ENCODE measurements at regions not wholly inside any gene's neighbourhood (a gene's known extent, or its start where the extent isn't known, plus 50 kb on each side); places are given as distances from the start of the nearest gene placed in this dataset.
"Not testable (repeated sequence)": the region's sequence is repeated elsewhere in the genome, so short reads cannot be mapped to it uniquely, and the experiment has no call there.

DNA sequence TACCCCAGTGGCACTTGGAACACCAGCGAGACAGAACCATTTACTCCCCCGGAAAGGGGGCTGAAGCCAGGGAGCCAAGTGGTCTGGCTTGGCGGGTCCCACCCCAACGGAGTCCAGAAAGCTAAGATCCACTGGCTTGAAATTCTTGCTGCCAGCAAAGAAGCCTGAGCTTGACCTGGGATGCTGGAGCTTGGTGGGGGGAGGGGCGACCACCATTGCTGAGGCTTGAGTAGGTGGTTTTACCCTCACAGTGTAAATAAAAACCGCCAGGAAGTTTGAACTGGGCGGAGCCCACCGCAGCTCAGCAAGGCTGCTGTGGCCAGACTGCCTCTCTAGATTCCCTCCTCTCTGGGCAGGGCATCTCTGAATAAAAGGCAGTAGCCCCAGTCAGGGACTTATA lies 62.8 kb downstream of the RPS24 start:
- DNase-seq (ENCODE audit: low read depth in 2 of 2, low spot score in 1 of 2), result not testable (repeated sequence)

DNA sequence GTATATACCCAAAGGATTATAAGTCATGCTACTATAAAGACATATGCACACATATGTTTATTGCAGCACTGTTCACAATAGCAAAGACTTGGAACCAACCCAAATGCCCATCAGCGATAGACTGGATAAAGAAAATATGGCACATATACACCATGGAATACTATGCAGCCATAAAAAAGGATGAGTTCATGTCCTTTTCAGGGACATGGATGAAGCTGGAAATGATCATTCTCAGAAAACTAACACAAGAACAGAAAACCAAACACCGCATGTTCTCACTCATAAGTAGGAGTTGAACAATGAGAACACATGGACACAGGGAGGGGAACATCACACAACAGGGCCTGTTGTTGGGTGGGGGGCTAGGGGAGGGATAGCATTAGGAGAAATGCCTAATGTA lies 68.9 kb downstream of the RPS24 start:
- DNase-seq (ENCODE audit: low read depth in 2 of 2, low spot score in 1 of 2), result not testable (repeated sequence)

DNA sequence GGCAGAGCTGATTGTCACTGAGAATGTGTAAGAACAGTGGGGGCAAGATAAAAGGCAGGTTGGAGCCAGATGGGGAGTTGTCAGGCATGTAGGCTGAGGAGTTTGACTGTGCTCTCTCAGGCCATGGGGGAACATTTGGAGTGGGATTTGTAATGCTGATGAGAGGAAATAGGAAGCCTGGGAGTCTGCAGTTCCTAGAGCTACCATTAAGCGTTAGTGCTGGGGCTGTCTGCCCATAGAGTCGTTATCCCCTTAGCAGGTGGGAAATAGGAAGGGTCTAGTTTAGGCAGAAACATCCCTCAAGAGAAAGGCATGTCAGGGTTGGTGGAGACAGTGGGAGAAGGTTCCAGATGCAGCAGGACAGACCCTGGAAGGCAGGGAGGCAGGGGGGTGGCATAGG lies 75.5 kb downstream of the RPS24 start:
- no peak for DNase-seq (ENCODE audit: low read depth in 2 of 2, low spot score in 1 of 2)

DNA sequence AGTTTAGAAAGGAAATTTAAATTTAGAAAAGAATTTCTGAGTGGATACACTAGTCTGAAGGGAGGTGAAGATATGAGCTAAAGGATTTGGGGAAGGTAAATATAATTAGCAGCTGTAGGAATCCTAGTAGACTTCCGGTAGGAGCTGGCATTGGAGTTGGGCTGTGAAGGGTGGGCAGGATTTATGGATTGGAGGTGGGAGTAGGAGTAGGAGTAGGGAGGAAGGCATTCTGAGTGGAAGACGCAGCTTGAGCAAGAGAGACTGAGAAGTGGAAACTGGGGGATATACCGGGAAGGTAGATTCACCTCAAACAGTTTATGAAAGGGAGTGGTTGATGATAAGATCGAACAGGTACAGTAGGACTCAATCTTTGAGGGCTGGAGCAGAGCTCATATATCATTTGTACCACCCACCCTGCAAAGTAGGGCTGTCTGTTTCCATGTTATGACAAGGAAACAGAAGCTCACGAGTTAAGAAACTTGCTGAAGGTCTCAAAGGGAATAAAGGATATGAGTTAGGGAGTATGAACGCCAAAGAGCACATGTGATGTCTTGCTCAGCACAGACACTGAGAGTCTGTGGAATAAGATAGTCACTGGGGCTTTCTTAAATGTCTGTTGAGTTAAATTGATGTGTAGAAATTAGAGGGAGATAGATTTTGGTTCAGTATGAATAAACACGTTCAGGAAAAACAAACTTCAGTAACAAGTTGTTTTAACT lies 81.6 kb downstream of the RPS24 start:
- DNase-seq (ENCODE audit: low read depth in 2 of 2, low spot score in 1 of 2), result no peak

DNA sequence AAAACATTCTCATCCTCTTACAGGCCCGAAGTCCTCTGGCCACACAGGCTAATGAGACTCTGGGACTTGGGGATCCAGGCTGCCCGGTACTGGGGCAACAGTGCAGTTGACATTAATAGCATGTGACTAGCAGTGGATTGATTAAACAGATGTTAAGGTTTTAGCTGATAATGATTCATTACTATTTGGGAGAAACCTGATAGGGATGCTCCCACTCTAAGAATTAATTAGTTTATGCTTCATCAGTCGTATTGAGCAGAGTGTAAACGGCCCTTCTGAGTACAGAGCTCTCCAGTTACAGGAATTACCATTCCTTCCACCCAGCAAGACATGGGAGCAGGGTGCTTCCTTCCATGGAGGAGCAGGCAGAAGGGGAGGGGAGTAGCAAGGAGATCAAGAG lies 82.7 kb downstream of the RPS24 start:
- no peak for DNase-seq (ENCODE audit: low read depth in 2 of 2, low spot score in 1 of 2)

DNA sequence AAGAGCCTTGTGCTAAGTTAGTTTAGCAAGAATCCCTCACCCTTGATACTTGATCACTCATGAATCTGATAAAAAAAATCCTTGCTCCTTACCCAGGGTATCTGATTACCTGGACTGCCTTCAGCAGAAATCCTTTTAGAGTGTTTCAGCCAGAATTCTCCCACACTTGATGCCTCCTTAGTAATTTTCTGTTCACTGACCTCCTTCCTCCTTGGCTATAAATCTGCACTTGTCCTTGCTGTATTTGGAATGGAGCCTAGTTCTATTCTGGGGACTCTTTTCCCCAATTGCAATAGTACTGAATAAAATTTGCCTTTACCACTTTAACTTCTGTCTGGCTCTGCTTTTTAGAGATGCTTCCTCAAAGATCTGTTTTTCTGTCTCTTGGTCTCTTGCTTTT lies 84.9 kb downstream of the RPS24 start:
- no peak for DNase-seq (ENCODE audit: low read depth in 2 of 2, low spot score in 1 of 2)

DNA sequence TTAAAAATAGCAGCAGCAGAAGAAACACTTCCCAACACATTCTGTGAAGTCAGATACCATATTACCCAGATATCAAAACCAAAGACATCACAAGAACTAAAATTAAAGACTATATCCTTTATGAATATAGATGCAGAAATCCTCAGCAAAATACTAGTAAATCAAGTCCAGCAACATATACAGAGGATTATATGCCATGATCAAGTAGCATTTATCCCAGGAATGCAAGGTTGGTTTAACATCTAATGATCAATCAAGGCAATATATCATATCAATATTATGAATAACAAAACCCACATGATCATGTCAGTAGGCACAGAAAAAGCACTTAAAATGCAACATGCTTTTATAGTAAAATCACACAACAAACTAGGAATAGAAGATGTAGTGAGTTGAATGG lies 88.1 kb downstream of the RPS24 start:
- no peak for DNase-seq (ENCODE audit: low read depth in 2 of 2, low spot score in 1 of 2)

DNA sequence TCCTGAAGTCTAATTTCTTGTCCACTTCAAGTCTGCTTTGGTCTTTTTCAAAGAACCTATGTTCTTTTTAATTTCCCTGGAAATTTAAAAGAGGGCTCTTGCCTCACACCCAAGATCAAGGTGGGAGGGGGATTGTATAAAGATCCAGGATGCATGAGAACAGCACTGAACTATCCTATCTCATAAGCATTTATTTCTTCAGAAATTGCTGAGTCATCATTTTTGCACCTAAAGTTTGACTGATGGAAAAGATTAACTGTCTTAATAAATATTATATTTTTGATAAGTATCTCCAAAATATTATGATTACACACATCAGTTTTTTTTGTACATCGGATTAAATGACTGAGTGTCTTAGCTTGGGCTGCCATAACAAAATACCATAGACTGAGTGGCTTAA lies 90.5 kb downstream of the RPS24 start:
- no peak for DNase-seq (ENCODE audit: low read depth in 2 of 2, low spot score in 1 of 2)

DNA sequence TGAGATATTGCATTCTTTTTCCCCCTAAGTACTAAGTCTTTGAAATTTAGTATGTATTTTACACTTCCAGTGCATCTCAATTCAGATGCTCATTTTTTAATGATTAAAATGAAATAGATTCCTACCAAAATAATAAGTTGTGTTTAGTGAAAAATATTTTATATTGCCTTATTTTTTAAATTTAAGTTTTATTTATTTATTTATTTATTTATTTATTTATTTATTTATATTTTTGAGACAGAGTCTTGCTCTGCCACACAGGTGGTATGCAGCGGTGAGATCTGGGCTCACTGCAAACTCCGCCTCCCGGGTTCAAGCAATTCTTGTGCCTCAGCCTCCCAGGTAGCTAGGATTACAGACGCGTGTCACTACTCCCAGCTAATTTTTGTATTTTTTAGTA lies 95.5 kb downstream of the RPS24 start:
- no peak for DNase-seq (ENCODE audit: low read depth in 2 of 2, low spot score in 1 of 2)

DNA sequence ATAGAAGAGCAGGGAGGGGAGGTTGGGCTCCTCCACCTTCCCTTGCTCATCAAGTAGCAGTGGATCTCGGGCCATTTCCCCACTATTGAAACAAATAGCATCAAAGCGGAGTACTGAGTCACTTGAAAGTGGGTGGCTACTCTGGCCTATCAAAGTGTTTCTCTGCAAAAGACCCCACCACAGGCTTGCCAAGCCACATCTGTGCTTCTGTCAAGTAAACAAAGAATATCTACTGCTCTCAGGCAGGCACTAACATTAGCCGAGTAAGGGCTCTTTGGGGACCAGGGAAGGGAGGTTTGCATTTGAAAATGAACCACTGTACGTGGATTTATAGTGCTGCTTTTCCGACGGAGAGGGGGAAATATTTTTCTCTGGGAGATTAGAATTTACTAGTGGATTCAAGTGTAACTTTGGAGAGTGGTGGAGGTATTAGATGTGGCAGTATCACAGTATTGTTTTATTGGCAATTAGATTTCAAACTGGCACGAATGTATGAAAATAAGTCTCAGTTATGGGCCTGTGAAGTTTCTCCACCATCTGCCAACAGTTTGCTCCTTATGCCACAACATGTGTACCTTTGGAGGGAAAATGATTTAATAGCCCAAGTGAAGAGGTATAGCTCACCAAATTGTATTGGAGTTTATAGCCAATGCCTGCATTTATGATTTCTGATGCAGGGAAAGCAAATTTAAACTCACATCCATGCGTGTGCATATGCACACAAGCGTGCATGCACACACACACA lies 97.5 kb downstream of the RPS24 start:
- DNase-seq (ENCODE audit: low read depth in 2 of 2, low spot score in 1 of 2), result no peak

DNA sequence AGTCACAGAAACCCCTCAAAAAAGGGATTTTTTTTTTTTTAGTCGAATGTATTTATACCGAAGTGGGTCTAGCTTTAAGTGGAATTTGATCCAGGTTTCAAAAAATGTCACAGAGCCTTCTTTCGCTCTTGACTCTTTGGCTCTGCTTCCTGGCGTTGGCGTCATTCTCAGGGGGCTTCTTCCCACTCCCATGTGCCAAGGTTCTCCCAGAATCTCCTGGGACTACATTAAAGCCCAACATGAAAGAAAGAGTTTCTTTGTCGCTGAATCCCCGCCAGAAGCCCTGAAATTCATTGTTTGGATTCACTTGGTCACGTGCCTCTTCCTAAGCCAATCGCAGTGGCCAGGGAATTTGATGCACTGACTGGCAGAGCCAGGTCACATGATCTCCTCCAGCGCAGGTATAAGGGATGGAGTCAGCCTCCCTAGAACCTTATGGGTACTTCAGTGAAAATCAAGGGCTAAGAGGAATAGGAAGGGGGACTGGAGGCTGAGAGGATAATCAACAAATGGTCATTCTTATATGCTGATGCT lies 101.2 kb downstream of the RPS24 start:
- DNase-seq (ENCODE audit: low read depth in 2 of 2, low spot score in 1 of 2), result no peak

DNA sequence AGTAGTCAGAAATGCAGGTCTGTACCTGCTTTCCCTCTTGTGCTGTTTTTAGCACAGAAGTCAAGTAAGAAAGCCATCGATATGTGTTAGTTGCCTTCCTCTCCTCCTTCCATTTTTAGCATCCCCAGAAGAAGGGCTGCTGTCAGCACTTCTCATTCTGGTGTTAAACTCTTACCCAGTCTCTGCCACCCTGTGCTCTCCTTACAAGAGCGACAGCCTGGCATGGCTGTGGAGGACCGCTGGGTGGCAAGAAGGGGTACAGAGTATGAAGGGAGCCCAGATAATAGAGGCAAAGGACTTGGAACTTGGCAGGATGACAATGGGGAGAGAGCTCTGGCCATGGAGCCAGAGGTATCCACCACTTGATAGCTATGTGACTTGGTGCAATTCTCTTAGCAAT lies 103.5 kb downstream of the RPS24 start:
- DNase-seq (ENCODE audit: low read depth in 2 of 2, low spot score in 1 of 2), result no peak

DNA sequence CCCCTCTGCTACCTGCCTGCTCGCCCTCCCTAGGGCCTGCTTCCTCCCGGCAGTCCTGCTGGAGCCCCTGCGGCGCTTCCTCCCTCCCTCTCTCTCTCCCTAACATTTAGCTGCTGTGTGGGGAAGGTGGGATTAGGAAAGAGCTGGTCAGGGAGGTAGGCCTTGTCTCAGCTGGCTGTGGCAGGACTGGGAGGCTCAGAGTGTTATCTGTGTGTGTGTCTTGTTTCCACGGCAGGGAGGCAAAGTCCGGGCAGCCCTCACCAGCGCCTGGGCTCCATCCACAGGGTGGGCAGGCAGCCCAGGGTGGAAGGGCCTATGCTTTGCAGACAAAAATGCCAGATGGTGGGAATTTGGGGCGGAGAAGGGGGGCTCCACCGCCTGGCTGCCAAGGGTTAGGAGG lies 105.7 kb downstream of the RPS24 start:
- DNase-seq (ENCODE audit: low read depth in 2 of 2, low spot score in 1 of 2), result no peak

DNA sequence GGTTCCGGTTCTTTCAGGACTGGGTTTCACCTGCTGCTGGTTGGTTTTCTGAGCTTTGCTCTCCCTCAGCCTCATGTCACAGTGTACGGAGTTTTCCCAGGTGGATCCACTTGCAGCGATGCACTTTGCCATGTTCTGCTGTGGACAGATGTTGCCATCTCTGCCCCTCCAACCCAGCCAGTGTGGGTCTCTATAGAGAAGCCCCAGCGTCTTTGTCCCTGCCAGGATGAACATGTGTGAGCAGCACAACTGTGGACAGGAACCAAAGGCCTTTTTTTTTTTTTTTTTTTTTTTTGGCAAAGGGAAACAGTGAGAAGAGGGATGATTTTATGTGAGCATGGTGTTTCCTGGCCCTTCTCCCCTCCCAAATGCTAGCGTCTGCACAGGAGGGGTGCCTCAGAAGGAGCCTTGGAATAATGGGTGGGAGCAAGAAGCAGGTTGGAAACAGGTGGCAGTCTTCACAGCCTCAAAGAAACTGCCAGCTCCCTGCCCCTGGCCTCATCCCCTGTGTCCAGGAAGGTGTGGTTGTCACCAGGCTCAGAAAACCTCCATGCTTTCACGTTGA lies 106.5 kb downstream of the RPS24 start:
- DNase-seq (ENCODE audit: low read depth in 2 of 2, low spot score in 1 of 2), result no peak

DNA sequence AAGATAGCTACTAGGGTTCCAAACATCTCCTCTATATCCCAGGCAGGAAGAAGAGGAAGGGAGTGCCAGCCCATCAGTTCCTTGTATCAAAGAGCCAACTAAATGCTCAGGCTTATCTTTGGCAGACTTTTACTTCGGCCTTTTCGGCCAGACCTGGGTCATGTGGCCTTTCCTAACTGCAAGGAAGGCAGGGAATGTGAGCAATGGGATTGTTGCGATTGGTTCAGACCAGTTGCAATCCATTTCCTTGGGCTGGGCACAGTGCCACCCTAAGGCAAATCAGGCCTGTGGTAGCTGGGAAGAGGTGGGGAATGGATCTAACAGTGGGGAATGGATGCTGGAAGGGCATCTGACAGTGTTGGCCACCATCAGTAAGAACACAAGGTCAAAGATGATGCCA lies 109.9 kb downstream of the RPS24 start:
- DNase-seq (ENCODE audit: low read depth in 2 of 2, low spot score in 1 of 2), result no peak

DNA sequence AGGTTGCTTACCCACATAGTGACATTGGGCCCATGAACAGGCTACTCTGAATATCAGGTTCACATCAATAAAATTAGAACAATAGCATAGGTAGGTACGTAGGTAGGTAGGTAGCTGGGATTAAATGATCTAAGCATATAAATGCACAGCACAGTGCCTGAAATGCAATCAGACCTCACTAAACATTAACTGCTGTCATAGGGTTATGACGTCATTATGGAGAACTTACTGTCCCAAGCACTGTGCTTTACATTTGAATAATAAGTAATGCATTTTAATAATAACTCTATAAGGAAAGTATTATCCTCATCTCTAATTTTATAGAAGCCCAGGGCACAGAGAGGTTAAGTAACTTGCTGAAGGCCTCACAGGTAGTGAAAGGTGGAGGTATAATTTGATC lies 112.5 kb downstream of the RPS24 start:
- no peak for DNase-seq (ENCODE audit: low read depth in 2 of 2, low spot score in 1 of 2)

DNA sequence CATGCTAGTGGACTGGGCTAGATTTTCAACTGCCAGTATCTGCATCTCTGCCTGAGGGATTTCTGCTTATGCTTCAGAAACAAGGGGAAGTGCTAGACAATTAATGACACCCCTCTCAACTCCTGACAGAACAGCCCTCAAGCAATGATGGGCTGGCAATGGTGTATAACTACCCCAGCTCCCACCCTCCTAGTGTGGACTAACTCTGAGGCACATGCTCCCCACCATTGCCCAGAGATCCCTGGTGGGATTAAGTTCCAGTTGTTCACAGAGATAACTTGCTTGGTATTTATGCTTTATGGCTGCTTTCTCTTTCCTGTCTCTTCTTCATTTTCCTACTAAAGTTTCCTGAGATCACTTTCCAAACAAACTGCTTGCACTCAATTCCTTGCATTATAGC lies 113.5 kb downstream of the RPS24 start:
- DNase-seq (ENCODE audit: low read depth in 2 of 2, low spot score in 1 of 2), result no peak

DNA sequence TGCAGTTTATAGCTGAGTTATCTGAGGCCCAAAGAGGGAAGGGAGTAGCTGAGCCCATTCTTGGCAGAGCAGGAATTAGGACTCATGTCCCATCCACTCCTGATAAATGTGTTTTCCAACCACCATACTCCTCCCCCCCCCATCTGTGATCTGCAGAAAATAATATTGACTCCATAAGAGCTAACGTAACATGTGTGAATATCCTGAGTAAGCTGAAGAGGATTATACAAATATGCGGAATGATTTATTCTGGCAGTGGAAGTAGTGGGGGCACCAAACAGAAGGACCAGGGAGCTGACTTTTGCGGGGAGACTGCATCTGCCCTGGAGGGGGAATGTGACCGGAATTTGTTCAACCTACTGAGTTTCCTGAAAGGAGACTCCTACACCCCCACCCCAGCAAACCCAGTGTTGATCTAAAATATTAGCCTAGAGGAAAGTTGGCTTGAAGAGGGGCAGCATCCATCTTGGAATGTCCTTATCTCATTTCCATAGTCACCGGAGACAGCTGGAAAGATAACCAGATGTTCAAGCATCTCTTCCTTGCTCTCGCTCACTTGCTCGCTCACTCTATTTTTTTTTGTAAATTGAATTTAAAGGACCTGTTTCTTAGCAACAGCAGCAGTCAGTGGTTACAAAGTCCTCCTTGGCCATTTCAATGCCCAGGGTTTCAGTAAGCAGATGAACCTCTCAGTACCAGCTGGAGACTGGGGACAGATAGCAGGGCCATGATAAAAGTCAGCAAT lies 114.7 kb downstream of the RPS24 start:
- DNase-seq (ENCODE audit: low read depth in 2 of 2, low spot score in 1 of 2), result no peak

DNA sequence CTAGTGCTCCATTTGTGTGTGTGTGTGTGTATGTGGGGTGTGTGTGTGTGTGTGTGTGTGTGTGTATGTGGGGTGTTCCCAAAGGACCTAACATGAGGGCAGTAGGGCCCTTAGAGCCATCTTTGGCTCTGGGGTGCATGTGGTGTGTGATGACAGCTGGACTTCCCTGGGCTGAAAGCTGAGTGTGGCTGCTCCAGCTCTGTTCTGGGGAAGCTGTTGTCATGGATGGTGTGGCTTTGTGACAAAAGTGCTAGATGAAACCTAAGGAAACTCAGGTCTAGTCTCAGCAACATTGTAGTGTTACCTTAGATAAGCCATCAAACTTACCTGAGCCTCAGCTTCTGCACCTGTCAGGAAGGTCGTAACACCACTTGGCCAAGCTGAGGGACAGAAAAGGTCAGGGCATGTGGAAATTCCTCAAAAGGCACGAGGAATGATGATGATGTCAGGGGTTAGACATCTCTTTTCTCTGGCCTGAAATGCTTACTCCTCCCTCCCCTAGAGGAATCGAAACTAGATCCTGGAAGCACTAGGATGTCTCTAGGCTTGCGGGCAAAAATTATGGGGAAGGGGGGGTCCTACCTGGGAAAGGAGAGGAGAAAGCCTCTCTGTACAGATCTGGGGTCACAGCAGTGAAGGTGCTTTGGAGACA lies 115.4 kb downstream of the RPS24 start:
- no peak for DNase-seq (ENCODE audit: low read depth in 2 of 2, low spot score in 1 of 2)

DNA sequence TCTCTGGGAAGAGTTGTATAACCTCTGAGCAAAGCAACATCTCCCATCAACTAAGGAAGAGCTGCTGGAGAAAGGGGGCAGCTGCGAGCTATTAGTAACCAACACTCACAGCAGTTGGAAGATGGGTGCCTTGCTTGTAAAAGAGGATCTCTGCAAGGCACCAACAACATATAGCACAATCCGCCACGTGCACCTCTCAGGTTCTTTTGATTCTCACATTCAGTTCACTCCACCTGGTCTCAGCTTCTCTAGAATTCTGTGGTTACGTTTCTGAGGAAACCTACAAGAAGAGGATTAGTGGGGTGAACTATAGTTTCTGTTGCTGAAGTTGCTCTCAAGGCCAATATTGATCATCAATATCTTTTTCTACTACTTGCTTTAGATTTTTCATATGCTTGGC lies 117.1 kb downstream of the RPS24 start:
- DNase-seq (ENCODE audit: low read depth in 2 of 2, low spot score in 1 of 2), result no peak

DNA sequence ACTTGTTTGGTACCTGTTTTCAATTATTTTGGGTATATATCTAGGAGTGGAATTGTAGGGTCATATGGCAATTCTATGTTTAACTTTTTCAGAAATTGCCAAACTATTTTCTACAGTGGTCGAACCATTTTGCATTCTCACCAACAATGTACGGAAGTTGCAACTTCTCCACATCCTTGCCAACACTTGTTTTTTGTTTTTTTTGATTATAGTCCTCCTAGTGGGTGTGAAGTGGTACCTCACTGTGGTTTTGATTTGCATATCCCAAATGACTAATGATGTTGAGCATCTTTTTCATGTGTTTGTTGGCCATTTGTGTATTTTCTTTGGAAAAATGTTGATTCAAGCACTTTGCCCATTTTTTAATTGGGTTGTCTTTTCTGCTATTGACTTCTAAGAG lies 122.1 kb downstream of the RPS24 start:
- no peak for DNase-seq (ENCODE audit: low read depth in 2 of 2, low spot score in 1 of 2)
